ENCODE measurements at regions not wholly inside any gene's neighbourhood (a gene's known extent, or its start where the extent isn't known, plus 50 kb on each side); places are given as distances from the start of the nearest gene placed in this dataset.

- TF ChIP-seq POLR2AphosphoS5 (IDR thresholded peaks at IDR 0.05; ENCODE audit: low read depth, low read length) (no peak), SIN3A (IDR thresholded peaks at IDR 0.05; ENCODE audit: borderline replicate concordance, insufficient read depth, low read length) (no peak), FOXP2 (optimal IDR thresholded peaks at IDR 0.05; ENCODE audit: borderline replicate concordance, extremely low read depth, extremely low read length, insufficient read depth) (no peak), TAF1 (IDR thresholded peaks at IDR 0.05; ENCODE audit: borderline replicate concordance, insufficient read depth, low read length) (no peak), REST (IDR thresholded peaks at IDR 0.05; ENCODE audit: insufficient read depth in 1 of 2, low read depth in 2 of 2, low read length in 2 of 2) (no peak)
These were observed 64.8 kb upstream of the TFEC start for GRCh38 chr7:116095396-116095795.

- TF ChIP-seq FOXP2 (optimal IDR thresholded peaks at IDR 0.05; ENCODE audit: borderline replicate concordance, extremely low read depth, extremely low read length, insufficient read depth) (no peak), SIN3A (IDR thresholded peaks at IDR 0.05; ENCODE audit: borderline replicate concordance, insufficient read depth, low read length) (peak; percentile 35; the same call in 1 of the 2 replicates)
These were observed 66.9 kb upstream of the TFEC start for GRCh38 chr7:116097365-116098009.

GRCh38 chr7:116098175-116098574 lies 67.6 kb upstream of the TFEC start:
- TF ChIP-seq REST (IDR thresholded peaks at IDR 0.05; ENCODE audit: insufficient read depth in 1 of 2, low read depth in 2 of 2, low read length in 2 of 2) (no peak), TAF1 (IDR thresholded peaks at IDR 0.05; ENCODE audit: borderline replicate concordance, insufficient read depth, low read length) (no peak), POLR2AphosphoS5 (IDR thresholded peaks at IDR 0.05; ENCODE audit: low read depth, low read length) (no peak), SIN3A (IDR thresholded peaks at IDR 0.05; ENCODE audit: borderline replicate concordance, insufficient read depth, low read length) (no peak), FOXP2 (optimal IDR thresholded peaks at IDR 0.05; ENCODE audit: borderline replicate concordance, extremely low read depth, extremely low read length, insufficient read depth) (no peak)

GRCh38 chr7:116100626-116101025 lies 70.1 kb upstream of the TFEC start:
- TF ChIP-seq TAF1 (IDR thresholded peaks at IDR 0.05; ENCODE audit: borderline replicate concordance, insufficient read depth, low read length) (no peak), POLR2AphosphoS5 (IDR thresholded peaks at IDR 0.05; ENCODE audit: low read depth, low read length) (no peak), FOXP2 (optimal IDR thresholded peaks at IDR 0.05; ENCODE audit: borderline replicate concordance, extremely low read depth, extremely low read length, insufficient read depth) (no peak), REST (IDR thresholded peaks at IDR 0.05; ENCODE audit: insufficient read depth in 1 of 2, low read depth in 2 of 2, low read length in 2 of 2) (no peak), SIN3A (IDR thresholded peaks at IDR 0.05; ENCODE audit: borderline replicate concordance, insufficient read depth, low read length) (no peak)

GRCh38 chr7:116101704-116102103 lies 71.1 kb upstream of the TFEC start:
- no peak for TF ChIP-seq SIN3A (IDR thresholded peaks at IDR 0.05; ENCODE audit: borderline replicate concordance, insufficient read depth, low read length)
- TF ChIP-seq TAF1 (IDR thresholded peaks at IDR 0.05; ENCODE audit: borderline replicate concordance, insufficient read depth, low read length) = no peak
- TF ChIP-seq FOXP2 (optimal IDR thresholded peaks at IDR 0.05; ENCODE audit: borderline replicate concordance, extremely low read depth, extremely low read length, insufficient read depth) = no peak
- TF ChIP-seq POLR2AphosphoS5 (IDR thresholded peaks at IDR 0.05; ENCODE audit: low read depth, low read length) = no peak
- TF ChIP-seq REST (IDR thresholded peaks at IDR 0.05; ENCODE audit: insufficient read depth in 1 of 2, low read depth in 2 of 2, low read length in 2 of 2) = no peak
